Adipocyte (in vitro differentiated cells): ENCODE measurements at regions not wholly inside any gene's neighbourhood (a gene's known extent, or its start where the extent isn't known, plus 50 kb on each side); places are given as distances from the start of the nearest gene placed in this dataset.

Source experiments
- DNase-seq: peaks from one replicate; pipeline ENCODE4 v3.0.0-alpha.2; 2015; ENCODE audit warnings: low read depth
- H3K27me3 ChIP-seq: replicated peaks from 2 replicates; pipeline ENCODE4 v1.7.0; 2013; ENCODE audit warnings: mild to moderate bottlenecking, low read length, moderate library complexity; ENCODE audit not compliant: control insufficient read depth, insufficient read depth
- H3K36me3 ChIP-seq: 2 replicates; pipeline ENCODE4 v1.7.0; 2013; ENCODE audit warnings: low read length, mild to moderate bottlenecking, moderate library complexity; ENCODE audit not compliant: control insufficient read depth, insufficient read depth, severe bottlenecking
- H3K4me1 ChIP-seq: 2 replicates; pipeline ENCODE4 v1.7.0; 2013; ENCODE audit warnings: mild to moderate bottlenecking, low read length, moderate library complexity; ENCODE audit not compliant: control insufficient read depth, insufficient read depth
- H3K4me3 ChIP-seq: 2 replicates; pipeline ENCODE4 v1.7.0; 2013; ENCODE audit warnings: mild to moderate bottlenecking, low read length, moderate library complexity
- H3K9ac ChIP-seq: 2 replicates; pipeline ENCODE4 v1.7.0; 2013; ENCODE audit warnings: mild to moderate bottlenecking, low read length, moderate library complexity
- H3K9me3 ChIP-seq: 2 replicates; pipeline ENCODE4 v1.7.0; 2013; ENCODE audit warnings: mild to moderate bottlenecking, low read length, moderate library complexity; ENCODE audit not compliant: control insufficient read depth

DNA sequence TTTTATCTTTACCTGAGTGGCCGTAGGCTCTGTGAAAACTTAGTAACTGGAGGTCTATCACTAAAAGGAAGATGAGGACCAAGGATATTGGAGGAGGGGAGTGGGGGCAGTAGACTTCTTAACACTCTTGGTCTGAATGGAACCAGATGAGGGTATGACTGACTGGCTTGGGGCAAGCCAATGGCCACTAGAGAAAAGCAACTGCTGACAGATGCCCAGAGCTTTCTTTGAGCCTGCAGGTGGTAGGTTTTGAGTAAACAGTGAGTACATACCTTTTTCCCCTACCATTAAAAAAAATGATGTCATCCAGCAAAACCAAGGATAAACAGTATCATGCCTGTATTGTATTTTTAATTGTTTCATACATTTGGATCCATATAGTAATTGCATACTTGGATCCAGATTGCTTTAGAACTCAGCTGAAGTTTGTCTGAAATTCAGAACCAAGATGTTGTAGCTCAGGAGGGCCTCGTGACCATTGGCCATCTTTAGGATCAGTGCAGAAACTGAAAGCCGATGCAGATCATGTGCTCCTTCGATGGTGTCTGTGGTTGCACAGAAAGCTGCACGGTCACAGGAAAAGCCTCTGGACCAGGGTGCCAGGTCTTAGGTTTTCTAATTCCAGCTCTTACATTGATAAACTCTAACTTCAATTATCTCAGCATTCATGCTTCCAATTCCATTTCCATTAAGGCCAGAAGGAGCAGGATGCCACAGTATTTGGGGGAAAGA, 131.0 kb downstream of the PDGFRA start:
- H3K36me3 ChIP-seq: no peaks in the 10 kb centered on the region
- peaks cover 40% of the 10 kb centered on the region for H3K27me3 ChIP-seq
- no peaks in the 10 kb centered on the region for H3K4me1 ChIP-seq
- H3K9me3 ChIP-seq: no peaks in the 10 kb centered on the region
- H3K4me3 ChIP-seq: no peak overlapping the region
- DNase-seq: no peak
- H3K9ac ChIP-seq: no peak overlapping the region

DNA sequence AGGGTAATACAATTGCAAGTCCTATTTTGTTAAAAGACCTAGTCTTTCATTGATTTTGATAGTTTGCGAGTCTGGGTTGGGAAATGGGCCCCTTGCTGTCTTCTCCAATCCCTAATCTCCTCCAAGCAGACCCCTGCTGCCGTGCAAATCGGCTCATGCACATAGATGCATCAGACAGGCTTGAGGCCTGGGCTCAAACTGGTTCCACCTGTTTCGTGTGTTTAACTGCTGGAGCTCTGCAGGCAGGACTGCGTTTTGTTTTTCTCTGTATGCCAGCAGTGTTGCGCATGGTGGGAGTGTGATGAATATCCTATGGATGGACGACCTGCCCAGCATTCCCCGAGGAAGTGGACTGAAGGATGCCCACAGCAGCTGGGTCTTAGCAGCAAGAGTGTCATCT, 133.9 kb downstream of the PDGFRA start:
- DNase-seq: no peak
- Histone ChIP-seq H3K4me1 (no peaks in the 10 kb centered on the region), H3K27me3 (peaks cover 23% of the 10 kb centered on the region), H3K9me3 (no peaks in the 10 kb centered on the region), H3K4me3 (no peak overlapping the region), H3K9ac (no peak overlapping the region), H3K36me3 (no peaks in the 10 kb centered on the region)

DNA sequence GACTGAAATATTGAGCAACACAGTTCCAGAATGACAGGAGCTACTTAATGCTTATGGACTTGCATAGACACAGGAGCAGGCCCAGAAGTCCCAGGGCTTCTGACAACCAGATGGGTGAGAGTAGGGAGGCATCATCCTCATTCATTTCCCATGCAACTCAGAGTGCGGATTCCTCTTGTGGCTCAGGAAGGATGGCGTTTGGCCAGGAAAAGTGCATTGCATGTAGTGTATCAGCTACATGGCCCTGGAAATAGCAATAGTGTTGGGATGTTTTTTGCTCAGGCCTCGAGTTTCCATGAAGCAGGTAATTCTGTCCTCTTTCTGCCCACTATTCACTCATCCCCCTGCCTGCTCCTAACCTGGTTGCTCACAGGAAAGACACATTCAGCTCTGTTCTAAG, 136.6 kb downstream of the PDGFRA start:
- Histone ChIP-seq H3K4me1 (no peaks in the 10 kb centered on the region), H3K9ac (no peak overlapping the region), H3K27me3 (peaks cover 11% of the 10 kb centered on the region), H3K36me3 (no peaks in the 10 kb centered on the region), H3K9me3 (no peaks in the 10 kb centered on the region), H3K4me3 (no peak overlapping the region)
- DNase-seq: no peak

DNA sequence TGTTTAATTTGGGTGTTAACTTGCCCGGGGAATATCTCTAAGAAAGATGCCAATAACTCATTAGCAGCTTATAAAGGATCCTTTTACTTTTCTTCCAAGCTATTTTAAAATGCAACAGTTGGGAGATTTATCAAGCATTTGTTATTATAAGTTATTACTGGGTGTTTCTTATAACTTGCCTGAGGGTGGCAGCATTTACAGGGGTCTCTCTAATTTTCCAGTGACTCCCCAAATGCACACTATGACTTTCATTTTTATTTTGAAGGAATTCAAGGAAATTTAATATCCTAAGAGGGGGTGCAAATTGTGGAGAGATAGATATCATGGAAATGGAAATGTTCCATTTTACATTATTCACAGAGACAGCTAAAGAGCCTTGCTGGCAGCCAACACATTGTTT, 138.0 kb downstream of the PDGFRA start:
- Histone ChIP-seq H3K9me3 (no peaks in the 10 kb centered on the region), H3K4me3 (no peak overlapping the region), H3K36me3 (no peaks in the 10 kb centered on the region), H3K27me3 (peaks cover 11% of the 10 kb centered on the region), H3K4me1 (no peaks in the 10 kb centered on the region), H3K9ac (no peak overlapping the region)
- no peak for DNase-seq

DNA sequence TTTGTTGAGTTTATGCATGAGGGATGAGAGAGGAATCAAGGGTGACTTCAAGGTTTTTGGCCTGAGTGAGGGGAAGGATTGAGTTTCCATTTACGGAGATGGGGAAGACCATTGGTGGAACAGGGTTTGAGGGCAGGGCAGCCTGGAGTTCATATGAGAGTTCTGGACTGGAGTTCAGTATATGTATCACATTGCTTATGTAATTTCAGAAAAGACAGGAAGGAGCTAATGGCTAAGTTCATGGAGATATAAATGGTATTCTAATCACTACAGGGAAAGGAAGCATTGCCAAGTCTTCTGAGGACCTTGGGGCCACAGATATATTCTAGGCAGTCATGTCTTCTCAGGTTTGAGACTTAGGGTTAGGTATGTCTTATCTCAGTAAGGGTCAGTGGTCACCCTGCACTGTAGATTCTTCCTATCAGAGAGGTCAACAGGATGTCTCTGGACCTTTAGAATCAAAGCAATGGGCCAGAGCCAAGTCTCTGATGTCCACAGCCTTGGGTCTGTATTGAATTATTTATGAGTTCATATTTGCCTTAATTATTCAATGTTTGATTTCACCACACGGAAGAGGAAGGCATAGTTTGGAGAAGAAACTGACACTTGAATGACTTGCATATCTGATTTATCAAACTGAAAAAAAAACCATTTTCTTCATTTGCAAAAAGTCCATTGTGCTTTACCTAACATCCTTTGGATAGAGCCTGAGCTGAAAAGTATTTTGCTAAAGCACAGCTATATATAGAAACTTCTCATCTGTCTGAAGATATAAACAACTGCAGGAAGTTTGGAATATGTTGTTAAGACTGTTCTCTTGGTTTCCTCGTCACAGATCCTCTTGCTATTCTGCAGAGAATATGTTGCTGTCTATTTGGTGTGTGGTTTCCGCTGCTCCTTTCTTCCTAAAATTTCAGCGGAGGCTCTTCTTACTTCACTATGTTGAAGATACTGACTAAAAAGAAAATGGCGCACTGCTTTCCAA, 139.5 kb downstream of the PDGFRA start:
- DNase-seq: peak; percentile 24
- Histone ChIP-seq H3K9ac (no peak overlapping the region), H3K4me1 (no peaks in the 10 kb centered on the region), H3K36me3 (no peaks in the 10 kb centered on the region), H3K27me3 (peaks cover 11% of the 10 kb centered on the region), H3K4me3 (no peak overlapping the region), H3K9me3 (no peaks in the 10 kb centered on the region)

DNA sequence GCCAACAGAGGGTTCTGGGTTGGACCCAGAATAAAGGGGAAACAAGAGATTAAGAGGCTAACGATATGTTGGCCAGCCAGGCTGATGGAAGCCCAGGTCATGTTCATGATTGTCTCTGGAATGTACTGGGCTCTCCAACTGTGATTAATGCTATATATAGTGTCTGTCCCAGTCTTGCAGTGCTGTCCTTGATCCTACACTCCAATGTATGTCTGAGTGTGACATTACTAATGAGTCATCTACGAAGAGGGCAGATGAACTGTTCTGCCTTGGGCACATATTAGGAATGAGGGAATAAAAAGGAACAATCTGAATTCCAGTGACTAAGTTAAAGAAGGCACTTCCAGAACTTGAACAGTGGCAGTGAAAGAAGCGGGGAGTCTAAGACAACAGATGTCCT, 142.1 kb downstream of the PDGFRA start:
- Histone ChIP-seq H3K36me3 (no peaks in the 10 kb centered on the region), H3K9me3 (no peaks in the 10 kb centered on the region), H3K9ac (no peak overlapping the region), H3K4me3 (no peak overlapping the region), H3K27me3 (peaks cover 11% of the 10 kb centered on the region), H3K4me1 (no peaks in the 10 kb centered on the region)
- peak; percentile 8 for DNase-seq

DNA sequence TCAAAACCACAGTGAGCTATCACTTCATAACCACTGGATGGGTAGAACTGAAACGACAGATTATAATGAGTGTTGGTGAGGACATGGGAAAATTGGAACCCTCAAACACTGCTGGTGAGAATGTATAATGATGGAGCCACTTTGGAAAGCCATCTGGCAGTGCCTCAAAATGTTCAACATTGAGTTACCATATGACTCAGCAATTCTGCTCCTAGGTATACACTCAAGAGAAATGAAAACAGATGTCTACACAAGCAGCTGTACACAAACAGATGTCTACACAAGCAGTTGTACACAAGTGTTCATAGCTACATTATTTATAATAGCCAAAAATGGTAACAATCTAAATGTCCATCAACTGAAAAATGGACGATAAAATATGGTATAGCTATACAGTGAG, 143.9 kb downstream of the PDGFRA start:
- Histone ChIP-seq H3K36me3 (no peaks in the 10 kb centered on the region), H3K27me3 (peaks cover 6% of the 10 kb centered on the region), H3K4me3 (no peak overlapping the region), H3K4me1 (no peaks in the 10 kb centered on the region), H3K9ac (no peak overlapping the region), H3K9me3 (no peaks in the 10 kb centered on the region)
- no peak for DNase-seq

DNA sequence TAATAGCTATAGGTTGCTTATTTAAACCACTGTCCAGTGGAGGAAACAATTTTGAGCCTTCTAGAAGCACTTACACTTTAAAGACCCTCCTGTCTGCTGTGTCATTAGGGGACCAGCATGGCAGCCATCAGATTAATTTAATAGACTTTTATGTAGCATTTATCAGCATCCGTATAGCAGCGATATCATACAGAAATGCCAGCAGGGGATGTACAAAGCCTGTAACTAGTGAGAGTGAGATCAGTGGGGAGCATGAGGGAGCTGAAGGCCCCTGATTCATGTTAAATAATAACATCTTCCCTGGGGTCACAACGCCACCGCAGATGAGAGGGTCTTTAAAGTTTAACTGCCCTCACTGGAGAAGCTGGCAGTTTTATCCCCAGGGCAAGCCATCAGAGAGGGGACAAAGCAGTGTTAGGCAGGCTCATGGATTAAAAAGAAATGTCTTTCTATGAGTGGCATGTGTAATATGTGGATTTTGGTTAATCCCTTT, 144.7 kb downstream of the PDGFRA start:
- Histone ChIP-seq H3K9ac (no peak overlapping the region), H3K9me3 (no peaks in the 10 kb centered on the region), H3K4me1 (no peaks in the 10 kb centered on the region), H3K4me3 (no peak overlapping the region), H3K27me3 (peaks cover 3% of the 10 kb centered on the region), H3K36me3 (no peaks in the 10 kb centered on the region)
- no peak for DNase-seq

DNA sequence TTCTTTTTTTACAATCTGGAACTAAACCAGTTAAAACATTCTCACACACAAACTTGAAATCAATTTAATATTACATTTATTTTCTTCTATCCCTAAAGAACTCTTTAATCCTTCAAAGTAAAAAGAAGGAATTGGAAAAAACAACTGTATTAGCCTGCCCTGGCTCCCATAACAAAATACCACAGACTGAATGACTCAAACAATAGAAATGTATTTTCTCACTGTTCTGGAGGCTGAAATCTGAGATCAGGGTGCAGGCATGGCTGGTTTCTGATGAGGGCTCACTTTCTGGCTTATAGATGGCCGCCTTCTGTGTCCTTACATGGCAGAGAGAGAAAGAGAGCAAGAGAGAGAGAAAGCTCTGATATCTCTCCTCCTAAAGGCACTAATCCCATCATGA, 149.4 kb downstream of the PDGFRA start:
- H3K4me3 ChIP-seq: no peak overlapping the region
- no peaks in the 10 kb centered on the region for H3K9me3 ChIP-seq
- no peak overlapping the region for H3K9ac ChIP-seq
- no peaks in the 10 kb centered on the region for H3K4me1 ChIP-seq
- no peak for DNase-seq
- no peaks in the 10 kb centered on the region for H3K36me3 ChIP-seq
- peaks cover 3% of the 10 kb centered on the region for H3K27me3 ChIP-seq

DNA sequence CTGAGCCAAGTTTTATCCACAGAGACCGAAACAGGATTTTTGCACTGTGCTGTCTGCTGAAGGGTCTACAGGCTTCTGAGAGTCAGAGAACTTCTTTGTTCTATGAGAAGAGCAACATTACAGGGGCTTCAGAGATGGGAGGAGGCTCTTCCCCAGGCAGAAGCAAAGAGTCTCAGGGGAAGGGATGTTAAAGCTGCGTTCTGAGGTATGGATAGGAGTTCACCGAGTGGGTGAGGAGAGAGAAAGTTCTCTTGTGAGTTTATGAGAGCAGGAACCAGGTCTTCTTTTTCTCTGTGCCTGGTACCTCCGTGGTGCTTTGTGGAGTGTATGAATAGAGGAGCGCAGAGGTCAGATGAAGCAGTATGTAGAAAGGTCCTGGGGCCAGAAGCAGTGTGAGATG, 155.1 kb downstream of the PDGFRA start:
- Histone ChIP-seq H3K4me3 (no peak overlapping the region), H3K9ac (no peak overlapping the region), H3K4me1 (no peaks in the 10 kb centered on the region), H3K36me3 (no peaks in the 10 kb centered on the region), H3K9me3 (no peaks in the 10 kb centered on the region), H3K27me3 (peaks cover 3% of the 10 kb centered on the region)
- DNase-seq: no peak

DNA sequence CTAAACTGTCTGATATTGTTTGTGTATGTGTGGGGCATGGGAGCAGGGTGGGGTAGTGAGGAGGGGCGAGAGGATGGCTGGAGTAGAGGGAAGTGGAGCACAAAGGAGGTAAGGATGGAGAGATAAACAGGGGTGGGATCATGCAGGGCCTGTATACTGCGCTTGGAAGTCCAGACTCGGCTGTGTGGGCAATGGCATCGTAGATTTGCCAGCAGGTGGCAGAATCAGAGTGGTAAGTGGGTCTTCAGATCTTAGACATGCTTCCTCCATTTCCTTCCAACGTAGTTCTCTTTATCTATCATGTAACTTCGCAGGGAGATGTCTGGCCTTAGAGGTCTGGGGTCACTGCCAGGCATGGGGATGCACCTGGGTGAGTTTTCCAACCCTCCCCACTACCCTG, 155.5 kb downstream of the PDGFRA start:
- H3K27me3 ChIP-seq: peaks cover 3% of the 10 kb centered on the region
- no peaks in the 10 kb centered on the region for H3K4me1 ChIP-seq
- DNase-seq: peak; percentile 50
- no peaks in the 10 kb centered on the region for H3K36me3 ChIP-seq
- H3K9ac ChIP-seq: no peak overlapping the region
- no peaks in the 10 kb centered on the region for H3K9me3 ChIP-seq
- no peak overlapping the region for H3K4me3 ChIP-seq
